GM19324 (cell line): ENCODE measurements at regions not wholly inside any gene's neighbourhood (a gene's known extent, or its start where the extent isn't known, plus 50 kb on each side); places are given as distances from the start of the nearest gene placed in this dataset.

Source experiments
- ATAC-seq: cut with Tn5 transposase; IDR thresholded peaks from one replicate; pipeline ENCODE4 v1.9.1; 2021; ENCODE audit warnings: mild to moderate bottlenecking, moderate library complexity; ENCODE audit not compliant: unreplicated experiment, low FRiP score

DNA sequence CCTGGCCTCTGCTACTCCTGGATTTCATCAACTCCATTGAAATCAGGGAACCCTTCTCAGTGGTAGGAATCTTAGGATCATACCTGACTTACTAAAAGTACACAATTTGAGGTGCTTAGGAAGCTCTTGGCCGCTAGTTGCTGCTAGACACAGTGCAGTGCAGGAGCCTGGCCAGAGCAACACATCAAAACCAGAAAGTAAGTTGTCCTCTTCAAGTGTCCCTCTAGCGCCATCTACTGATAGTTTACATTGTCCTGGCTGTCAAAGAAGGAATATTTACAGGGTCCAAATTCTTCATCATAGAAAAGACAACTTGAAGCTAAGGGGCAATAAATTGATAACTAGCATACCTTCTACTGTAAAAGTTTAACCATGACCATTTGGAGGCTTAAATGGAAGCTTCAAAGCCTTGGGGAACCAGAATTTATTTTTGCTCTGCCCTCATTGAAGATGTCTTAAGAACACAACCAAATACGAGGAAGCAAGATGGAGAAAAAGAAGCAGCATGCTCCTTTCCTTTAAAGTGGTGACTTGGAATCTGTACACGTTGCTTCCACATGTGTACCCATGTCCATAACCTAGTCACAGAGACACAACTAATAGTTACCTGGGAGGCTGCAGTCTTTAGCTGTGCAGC, 889.1 kb upstream of the GCFC2 start:
- ATAC-seq, result peak; percentile 83

DNA sequence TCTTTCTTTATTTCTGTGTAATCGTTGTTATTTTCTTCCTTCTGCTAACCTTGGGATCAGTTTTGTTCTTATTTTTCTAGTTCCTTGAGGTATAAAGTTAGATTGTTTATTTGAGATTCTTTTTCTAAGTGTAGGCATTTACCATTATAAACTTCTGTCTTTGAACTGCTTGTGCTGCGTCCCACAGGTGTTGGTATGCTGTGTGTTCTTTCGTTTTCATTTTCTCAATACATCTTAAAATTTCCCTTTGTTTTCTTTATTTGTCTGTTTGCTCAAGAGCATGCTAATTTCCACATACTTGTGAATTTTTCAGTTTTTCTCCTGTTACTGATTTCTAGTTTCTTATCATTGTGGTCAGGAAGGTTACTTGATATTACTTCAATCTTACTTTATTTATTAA, 873.8 kb upstream of the GCFC2 start:
- no peak for ATAC-seq

DNA sequence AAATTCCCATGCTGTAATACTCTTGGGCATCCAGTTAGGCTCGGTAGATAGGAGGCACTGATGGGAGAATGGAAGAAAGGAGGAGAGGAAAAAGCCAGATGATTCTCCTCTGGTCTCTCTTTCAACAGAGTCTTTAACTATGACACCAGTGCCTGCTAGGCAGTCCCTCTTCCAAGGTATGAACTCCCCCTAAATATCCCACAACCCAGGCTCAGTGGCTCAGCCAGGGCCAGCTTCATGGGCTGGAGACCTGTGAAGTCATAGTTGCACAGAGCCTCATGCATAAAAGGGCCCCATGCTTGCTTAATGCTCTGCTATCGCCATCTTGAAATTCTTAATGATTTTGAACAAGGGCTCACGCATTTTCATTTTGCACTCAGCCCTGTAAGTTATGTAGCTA, 869.2 kb upstream of the GCFC2 start:
- ATAC-seq, result no peak

DNA sequence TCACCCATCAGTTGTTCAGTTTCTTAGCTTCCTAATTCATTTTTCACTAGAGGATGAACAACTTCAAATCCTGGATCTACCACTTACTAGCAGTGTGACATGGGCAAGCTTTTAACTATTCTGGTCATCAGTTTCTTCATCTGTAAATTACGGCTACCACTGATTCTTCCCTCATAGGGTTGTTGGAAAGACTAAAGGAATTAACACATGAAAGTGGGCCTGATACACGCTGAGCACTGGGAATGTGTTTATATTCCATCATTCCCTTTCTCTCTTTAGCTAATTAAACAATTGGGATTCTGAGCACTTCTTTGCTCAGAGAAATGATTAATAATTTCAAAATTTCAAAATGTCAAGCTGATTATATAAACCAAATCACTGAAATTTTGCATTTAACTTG, 862.3 kb upstream of the GCFC2 start:
- no peak for ATAC-seq

DNA sequence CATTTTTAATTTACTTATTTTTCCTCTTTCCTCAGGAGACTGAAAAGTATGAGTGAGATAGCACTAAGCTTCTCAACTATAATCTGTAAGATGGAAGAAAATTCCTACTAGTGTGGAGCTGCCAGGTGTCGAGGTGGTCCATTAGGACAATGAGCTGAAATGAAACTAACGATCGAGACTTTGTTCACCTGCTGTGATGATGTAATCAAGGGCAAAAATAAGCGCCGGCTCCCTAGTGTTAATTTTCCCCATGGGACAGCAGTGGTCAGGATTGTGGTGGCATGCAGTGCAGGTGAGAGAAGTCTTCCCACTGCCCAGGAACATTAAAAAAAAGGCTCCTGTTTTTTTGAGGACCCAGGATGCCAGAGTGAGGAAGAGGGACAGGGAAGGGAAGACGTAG, 859.1 kb upstream of the GCFC2 start:
- no peak for ATAC-seq

DNA sequence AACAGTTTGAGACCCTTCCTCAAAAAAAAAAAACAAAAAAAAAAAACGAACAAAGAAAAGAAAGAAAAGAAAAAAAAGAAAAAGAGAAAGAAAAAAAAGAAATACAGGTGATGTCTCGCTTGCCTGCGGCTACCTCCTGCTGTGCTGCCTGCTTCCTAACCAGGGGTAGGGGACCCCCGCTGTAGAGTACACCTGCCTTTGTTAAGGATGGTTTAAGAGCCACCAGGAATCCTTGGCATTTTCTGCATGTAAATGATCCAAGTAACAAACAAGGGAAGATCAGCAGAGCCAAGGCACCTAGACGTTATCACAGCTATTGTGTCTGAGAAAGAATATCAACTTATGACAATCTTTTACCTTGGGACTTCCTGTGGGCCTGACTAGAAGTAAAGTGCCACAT, 856.8 kb upstream of the GCFC2 start:
- no peak for ATAC-seq

DNA sequence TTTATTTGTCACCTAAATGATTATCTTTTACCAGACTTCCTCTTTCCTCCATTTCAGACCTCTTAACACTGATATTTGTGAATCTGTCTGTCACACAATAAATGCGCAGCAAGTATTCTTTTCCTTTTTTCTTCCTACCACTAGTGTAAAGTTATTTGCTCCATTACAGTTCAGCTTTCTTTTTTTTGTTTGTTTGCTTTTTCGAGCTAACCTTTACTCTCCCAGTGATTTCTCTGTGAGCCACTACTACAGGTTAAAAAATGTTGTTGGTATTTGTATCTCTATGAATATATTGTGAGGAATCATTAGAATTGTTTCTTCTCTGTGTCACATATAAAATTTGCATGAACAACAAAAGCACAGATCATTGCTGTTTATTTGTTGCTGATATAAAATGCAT, 854.0 kb upstream of the GCFC2 start:
- no peak for ATAC-seq

DNA sequence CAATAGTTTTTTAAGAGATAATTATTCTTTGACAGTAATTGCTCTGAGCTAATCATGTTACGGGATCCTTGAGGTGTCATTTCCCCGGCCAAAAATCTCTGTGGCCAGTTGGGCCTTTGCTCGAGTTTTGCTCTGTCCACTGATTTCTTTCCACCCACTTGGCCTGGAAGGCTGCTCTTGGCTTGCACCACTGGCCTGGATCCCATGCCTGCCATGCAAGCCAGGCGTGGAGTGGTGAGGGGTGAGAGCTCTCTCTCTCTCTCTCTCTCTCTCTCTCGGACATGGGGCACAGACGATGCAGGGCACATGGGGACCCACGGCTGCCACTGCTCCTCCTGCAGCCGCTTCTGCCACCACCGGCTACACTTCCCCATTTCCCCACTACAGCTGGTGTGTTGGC, 853.0 kb upstream of the GCFC2 start:
- ATAC-seq, result no peak

DNA sequence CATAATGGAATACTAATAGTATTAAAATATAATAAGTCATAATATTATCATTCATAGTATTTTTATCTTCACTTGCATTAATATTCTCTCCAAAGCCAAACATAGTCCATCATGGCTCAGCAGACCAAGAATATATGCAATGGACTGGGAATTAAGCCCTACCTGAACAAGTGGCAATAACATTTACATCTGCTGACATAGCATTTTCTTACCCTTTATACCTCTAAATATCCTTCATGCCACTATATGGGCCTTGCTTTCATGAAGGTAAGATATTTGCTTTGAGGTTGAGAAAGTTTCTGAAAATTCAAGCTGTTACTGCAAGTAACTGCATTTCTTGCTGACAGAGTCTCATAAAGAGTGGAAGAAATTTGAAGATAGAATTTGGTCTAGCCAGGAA, 847.4 kb upstream of the GCFC2 start:
- ATAC-seq, result no peak

DNA sequence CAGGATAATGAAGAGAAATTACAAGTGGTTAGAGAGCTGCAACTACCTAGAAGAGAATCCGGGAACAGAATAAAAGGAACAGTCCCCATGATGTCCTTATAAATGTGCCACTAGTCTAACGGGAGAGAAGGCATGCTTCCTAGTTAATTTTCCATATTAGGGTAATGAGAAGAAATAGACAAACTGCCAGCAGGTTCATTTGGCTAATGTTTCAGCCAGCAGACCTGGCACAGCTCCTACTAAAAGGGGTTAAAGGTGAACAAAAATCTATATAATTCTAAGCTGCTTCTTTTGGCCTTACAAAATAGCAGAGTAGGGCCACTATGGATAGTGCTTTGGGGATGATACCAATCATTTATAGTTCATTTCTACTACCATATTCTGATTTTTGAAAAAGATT, 845.3 kb upstream of the GCFC2 start:
- no peak for ATAC-seq

DNA sequence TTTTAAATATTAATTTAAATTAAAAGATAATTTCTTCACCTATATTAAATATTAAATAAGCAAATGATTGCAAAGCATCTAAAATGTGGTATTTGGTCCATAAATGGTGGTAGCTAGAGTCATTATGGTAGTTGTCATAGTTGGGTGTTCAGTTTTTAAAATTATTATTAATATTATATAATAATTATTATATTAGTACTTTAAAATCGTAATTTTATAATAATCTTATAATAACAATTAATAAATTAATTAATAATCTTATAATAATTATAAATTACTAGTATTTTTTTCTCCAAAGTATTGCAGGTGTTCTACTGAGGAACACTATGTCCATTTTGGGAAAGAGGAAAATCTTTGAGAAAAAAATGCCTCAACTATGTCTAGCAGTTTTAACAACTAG, 835.5 kb upstream of the GCFC2 start:
- ATAC-seq, result no peak

DNA sequence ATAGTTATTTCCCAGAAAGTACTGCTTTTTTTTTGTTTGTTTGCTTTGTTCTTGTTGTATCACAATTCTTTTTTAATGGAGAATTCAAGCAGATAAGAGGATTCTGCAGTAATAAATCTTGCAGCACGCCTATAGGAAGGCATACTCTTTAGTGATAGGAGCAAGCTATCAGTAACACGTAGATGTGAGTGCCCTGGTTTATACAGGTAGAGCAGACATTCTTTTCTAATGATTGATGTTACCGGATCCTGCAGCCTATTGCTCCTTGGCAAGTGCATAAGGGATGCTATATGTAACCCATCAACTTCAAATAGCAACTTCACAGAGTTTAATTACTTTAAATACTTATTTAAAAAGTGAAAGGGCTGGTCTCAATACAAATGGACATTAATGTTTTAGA, 834.2 kb upstream of the GCFC2 start:
- no peak for ATAC-seq

DNA sequence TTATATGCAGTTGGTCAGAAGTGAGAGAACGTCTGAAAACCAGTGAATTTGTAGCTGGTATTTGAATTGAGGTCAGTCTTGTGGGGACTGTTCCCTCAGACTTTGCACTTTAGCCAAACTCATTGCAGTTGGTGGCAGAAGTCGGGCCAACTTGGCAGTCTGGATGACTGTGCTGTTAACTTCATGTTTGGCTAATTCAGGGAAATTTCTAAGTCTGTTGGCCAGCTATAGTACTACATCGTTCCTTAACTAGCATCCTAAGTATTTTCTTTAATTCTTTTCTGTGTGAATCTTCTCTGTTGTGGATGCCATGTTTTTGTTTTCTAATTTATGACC, 806.8 kb upstream of the GCFC2 start:
- no peak for ATAC-seq

DNA sequence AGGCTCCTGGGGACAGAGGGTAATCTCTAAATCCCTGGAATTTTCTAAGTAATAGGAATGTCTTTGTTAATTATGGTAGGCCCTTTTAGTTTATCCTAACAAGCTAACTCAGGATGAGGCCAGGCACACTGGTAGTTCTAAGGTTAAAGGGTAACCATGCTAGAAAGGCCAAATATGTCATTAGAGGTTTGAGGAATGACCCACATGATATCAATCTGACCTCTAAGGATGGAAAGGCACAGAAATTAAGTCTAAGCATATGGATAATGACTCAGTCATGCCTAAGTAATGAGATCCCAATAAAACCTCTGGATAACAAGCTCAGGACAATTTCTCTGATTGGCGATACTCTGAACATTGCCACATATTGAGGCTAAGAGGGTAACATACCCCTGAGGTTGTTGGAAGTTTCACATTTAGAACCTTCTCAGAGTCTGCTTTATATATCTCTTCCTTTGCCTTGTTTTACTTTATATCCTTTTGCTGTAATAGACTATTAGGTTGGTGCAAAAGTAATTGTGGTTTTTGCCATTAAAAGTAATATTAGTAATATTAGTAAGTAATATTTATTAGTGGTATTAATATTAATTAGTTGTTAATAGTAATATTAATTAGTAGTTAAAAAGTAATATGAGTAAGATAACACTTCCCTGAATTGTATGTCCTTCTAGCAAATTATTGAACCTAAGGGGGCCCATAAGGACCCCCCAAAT, 806.3 kb upstream of the GCFC2 start:
- ATAC-seq, result no peak

DNA sequence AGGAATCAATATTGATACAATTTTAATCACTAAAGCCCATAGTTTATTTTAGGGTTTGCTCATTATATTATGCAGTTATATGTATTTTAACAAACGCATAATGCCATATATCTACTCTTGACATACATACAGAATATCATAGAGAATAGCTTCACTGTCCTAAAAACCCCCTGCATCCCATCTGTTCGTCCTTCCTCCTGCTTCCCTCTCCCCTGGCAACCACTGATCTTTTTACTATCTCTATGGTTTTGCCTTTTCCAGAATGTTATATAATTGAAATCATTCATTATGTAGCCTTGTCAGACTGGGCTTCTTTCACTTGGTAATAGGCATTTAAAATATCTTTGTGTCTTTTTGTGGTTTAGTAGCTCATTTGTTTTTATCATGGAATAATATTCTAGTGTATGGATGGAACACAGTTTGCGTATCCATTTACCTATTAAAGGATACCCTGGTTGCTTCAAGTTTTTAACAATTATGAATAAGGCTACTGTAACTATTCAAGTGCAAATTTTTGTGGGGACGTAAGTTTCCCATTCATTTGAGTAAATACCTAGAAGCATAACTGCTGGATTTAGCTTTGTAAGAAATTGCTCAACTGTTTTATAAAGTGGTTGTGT, 801.6 kb upstream of the GCFC2 start:
- ATAC-seq, result no peak

DNA sequence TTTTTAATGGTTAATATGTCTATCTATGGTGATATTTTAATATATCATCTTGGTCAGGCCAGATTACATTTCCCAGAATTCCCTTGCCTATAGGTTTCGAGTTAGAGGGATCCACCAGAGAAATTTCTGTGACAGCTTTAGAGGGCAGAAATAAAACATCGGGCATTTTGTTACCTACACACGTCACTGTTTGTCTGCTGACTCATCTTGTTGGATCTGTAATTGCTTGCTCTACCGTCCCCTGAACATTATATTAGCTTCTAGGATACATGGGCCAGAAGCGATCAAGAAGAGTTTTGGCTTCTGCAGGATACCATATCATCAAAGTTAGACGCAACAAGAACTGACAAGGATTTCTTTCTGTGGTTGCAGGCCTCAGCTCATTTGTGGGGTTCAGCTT, 795.8 kb upstream of the GCFC2 start:
- ATAC-seq, result no peak

DNA sequence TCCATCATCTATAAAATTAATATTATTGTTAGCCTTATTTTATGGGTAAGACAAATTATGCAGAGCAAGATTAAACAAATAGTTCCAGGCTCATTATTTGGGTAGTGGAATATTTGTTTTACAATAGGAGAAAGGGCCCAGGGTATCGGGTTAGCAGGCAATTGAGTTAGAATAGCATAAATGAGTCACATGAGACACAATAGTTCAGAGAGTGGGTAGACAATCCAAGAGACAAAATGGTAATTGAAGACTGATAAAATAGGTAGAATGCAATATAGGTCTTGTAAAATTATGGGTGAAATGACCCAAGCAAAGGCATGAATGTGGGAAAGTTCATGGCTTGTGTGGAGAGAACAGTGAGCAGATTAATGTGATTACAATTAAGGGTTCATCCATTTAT, 790.9 kb upstream of the GCFC2 start:
- ATAC-seq, result no peak

DNA sequence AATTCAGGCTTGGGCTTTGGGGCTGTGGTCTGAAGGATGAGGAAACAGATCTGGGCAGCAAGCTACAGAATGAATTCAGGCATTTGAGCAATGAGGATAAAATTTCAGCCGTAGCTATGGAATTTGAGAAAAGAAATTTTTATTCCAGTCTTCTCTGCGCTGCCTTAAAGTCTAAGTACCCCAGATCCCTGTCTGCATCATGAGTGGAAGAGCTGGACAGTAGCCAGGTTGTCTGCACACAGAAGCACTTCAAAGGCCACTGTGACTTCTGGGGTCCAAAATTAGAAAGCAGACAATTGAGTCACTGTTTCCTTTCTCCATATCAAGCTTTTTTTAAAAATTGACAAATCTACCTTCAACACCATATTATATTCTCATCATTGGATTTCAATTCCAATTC, 787.6 kb upstream of the GCFC2 start:
- ATAC-seq, result no peak

DNA sequence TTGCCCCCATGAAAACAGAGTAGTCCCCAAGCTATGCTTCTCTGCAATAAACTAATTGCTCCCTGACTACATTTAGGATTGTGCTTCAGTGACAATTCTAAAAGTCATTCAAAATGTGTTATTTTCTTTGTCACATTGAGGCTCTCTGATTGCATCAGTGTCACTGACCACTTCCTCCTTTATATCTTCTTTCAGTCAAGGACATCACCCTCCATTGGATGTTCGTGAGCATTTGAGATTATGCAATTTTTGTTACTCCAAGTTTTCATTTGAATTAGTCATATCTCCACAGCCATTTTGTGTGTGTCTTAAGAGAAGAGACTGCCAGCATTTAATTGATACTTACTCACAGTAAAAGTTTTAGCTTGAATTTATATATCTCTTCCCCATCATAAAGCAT, 780.8 kb upstream of the GCFC2 start:
- ATAC-seq, result no peak

DNA sequence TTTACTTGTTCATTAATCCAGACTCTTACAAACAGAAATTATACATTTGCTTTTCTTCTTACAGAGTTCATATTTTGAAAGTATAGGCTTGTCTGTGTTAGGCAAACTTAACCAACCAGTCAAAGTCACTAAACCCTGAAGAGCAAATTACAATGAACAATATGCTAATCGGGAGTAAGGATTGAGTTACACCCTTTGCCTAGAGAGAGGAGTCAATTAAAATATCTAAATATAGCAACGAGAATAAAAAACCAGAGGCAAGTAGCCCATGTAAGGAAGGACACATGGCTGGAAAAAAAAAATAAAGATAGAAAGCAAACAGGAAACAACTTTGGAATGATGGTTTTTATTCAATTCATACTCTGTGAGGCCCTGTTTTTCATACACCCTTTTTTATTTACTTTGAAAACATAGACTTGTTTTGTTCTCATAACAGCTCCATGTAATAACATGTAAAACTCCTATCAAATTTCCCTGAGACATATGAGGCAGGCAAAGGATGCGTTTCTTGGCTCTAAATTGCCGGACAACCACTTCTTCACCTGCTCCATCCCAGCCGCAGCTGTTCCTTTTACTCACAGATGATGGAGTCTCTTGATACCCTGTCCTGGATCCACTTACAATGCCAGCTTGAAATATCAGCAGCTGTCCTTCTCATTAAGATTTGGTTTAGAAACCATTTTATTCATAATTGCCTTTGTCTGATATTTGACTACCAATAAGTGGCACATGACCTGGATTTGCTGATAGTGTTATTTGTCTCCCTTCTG, 767.7 kb upstream of the GCFC2 start:
- ATAC-seq, result no peak

DNA sequence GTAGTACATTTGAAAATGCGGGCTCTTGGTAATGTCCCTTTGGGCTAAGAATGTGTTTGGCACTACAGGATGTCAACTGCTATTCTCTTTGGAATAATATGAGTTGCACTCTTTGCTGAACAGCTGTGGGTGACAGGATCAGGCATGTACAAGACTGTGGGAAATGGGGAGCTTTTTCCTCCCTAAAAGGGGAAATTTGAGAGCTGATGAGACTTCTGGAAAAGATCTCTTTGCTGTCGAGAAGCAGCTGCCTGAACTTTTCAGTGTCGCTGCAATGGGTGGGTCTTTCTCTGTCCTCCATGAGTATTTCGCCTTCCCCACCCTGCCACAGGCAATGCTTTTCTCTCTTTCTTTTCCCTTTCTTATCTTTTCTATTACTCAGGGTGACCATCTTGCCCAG, 762.2 kb upstream of the GCFC2 start:
- no peak for ATAC-seq

DNA sequence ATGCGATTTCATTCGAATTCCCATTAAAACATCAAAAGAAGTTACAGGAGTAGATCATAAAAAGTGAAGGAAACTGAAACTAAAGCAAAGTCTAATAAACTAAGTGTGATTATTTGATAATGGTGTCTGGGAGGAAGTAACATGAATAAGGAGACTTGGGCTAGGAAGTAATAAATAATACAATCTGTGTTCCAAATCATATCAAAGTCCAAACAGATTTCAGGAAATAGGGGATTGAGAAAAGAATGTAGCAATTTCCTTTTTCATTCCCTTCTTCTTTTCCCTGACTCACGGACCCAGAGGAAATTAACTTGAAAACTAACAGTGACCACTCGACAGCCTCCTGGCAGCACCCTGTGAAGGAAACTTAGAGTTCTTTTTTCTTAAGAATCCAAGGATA, 758.4 kb upstream of the GCFC2 start:
- no peak for ATAC-seq
